ENCODE measurements at regions not wholly inside any gene's neighbourhood (a gene's known extent, or its start where the extent isn't known, plus 50 kb on each side); places are given as distances from the start of the nearest gene placed in this dataset.

DNA sequence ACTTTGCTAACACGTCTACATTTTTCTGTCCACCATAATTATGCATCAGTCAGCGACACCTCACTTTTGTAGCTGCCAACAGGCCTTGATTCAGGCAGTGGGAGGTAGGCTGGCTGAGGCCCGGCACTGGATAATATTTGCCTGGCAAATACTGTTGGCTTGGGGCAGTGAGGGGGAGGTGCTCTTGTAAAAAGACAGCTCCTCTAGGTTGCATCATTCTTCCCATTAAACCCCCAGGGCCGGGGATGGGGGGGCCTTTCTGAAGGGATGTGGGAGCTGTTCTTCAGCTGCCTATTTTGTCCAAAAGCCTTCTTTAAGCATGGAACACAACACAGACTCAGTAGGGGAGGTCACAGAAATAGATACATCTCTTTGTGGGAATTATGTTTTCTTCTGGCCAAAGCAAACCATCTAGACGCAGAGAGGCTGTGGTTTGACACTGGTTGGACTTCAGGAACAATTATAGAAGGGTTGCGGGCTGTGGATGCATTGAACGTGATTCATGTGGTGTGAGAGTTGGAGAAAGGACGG, 338.3 kb upstream of the NT5E start (continued):
- TF ChIP-seq ZNF169 (tag by site-specific recombination; IDR thresholded peaks at IDR 0.05) (no peak), PRDM1 (tag by site-specific recombination; IDR thresholded peaks at IDR 0.05) (no peak), ZNF48 (tag by site-specific recombination; IDR thresholded peaks at IDR 0.05) (no peak), ZNF560 (tag by site-specific recombination; IDR thresholded peaks at IDR 0.05; ENCODE audit: borderline replicate concordance) (no peak), ZNF174 (tag by site-specific recombination; IDR thresholded peaks at IDR 0.05) (no peak), ZNF544 (tag by site-specific recombination; IDR thresholded peaks at IDR 0.05) (no peak), ZNF132 (tag by site-specific recombination; IDR thresholded peaks at IDR 0.05; ENCODE audit: borderline replicate concordance) (no peak), ZNF23 (tag by site-specific recombination; IDR thresholded peaks at IDR 0.05; ENCODE audit: borderline replicate concordance) (no peak), ZFHX2 (tag by site-specific recombination; conservative IDR thresholded peaks at IDR 0.05) (peak; percentile 63), SP3 (tag by site-specific recombination; IDR thresholded peaks at IDR 0.05) (no peak), ZNF510 (tag by site-specific recombination; IDR thresholded peaks at IDR 0.05; ENCODE audit: insufficient replicate concordance) (no peak), BCL11A (tag by site-specific recombination; IDR thresholded peaks at IDR 0.05; ENCODE audit: low read depth) (no peak), ZIC2 (tag by site-specific recombination; IDR thresholded peaks at IDR 0.05) (no peak), ZNF624 (tag by site-specific recombination; IDR thresholded peaks at IDR 0.05) (no peak), SP2 (tag by site-specific recombination; IDR thresholded peaks at IDR 0.05) (no peak), ZNF335 (tag by site-specific recombination; conservative IDR thresholded peaks at IDR 0.05) (peak; percentile 80), ZNF776 (tag by site-specific recombination; IDR thresholded peaks at IDR 0.05; ENCODE audit: borderline replicate concordance) (no peak), ZNF223 (tag by site-specific recombination; IDR thresholded peaks at IDR 0.05) (no peak), ZNF658 (tag by site-specific recombination; IDR thresholded peaks at IDR 0.05) (no peak), ZNF473 (tag by site-specific recombination; IDR thresholded peaks at IDR 0.05) (no peak), ZNF585B (tag by site-specific recombination; IDR thresholded peaks at IDR 0.05) (no peak)
- TF ChIP-seq, protein P1, sequence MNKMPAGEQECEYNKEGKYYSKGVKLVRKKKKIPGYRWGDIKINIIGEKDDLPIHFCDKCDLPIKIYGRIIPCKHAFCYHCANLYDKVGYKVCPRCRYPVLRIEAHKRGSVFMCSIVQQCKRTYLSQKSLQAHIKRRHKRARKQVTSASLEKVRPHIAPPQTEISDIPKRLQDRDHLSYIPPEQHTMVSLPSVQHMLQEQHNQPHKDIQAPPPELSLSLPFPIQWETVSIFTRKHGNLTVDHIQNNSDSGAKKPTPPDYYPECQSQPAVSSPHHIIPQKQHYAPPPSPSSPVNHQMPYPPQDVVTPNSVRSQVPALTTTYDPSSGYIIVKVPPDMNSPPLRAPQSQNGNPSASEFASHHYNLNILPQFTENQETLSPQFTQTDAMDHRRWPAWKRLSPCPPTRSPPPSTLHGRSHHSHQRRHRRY (tag by site-specific recombination; IDR thresholded peaks at IDR 0.05) = no peak
- TF ChIP-seq, protein P2, sequence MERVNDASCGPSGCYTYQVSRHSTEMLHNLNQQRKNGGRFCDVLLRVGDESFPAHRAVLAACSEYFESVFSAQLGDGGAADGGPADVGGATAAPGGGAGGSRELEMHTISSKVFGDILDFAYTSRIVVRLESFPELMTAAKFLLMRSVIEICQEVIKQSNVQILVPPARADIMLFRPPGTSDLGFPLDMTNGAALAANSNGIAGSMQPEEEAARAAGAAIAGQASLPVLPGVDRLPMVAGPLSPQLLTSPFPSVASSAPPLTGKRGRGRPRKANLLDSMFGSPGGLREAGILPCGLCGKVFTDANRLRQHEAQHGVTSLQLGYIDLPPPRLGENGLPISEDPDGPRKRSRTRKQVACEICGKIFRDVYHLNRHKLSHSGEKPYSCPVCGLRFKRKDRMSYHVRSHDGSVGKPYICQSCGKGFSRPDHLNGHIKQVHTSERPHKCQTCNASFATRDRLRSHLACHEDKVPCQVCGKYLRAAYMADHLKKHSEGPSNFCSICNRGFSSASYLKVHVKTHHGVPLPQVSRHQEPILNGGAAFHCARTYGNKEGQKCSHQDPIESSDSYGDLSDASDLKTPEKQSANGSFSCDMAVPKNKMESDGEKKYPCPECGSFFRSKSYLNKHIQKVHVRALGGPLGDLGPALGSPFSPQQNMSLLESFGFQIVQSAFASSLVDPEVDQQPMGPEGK (tag by site-specific recombination; IDR thresholded peaks at IDR 0.05) = peak; percentile 33; the same call in 1 of the 2 replicates
- TF ChIP-seq, protein P3, sequence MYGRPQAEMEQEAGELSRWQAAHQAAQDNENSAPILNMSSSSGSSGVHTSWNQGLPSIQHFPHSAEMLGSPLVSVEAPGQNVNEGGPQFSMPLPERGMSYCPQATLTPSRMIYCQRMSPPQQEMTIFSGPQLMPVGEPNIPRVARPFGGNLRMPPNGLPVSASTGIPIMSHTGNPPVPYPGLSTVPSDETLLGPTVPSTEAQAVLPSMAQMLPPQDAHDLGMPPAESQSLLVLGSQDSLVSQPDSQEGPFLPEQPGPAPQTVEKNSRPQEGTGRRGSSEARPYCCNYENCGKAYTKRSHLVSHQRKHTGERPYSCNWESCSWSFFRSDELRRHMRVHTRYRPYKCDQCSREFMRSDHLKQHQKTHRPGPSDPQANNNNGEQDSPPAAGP (tag by site-specific recombination; IDR thresholded peaks at IDR 0.05) = no peak
- TF ChIP-seq, protein P4, sequence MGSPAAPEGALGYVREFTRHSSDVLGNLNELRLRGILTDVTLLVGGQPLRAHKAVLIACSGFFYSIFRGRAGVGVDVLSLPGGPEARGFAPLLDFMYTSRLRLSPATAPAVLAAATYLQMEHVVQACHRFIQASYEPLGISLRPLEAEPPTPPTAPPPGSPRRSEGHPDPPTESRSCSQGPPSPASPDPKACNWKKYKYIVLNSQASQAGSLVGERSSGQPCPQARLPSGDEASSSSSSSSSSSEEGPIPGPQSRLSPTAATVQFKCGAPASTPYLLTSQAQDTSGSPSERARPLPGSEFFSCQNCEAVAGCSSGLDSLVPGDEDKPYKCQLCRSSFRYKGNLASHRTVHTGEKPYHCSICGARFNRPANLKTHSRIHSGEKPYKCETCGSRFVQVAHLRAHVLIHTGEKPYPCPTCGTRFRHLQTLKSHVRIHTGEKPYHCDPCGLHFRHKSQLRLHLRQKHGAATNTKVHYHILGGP (tag by site-specific recombination; IDR thresholded peaks at IDR 0.05) = no peak
- TF ChIP-seq, protein P5, sequence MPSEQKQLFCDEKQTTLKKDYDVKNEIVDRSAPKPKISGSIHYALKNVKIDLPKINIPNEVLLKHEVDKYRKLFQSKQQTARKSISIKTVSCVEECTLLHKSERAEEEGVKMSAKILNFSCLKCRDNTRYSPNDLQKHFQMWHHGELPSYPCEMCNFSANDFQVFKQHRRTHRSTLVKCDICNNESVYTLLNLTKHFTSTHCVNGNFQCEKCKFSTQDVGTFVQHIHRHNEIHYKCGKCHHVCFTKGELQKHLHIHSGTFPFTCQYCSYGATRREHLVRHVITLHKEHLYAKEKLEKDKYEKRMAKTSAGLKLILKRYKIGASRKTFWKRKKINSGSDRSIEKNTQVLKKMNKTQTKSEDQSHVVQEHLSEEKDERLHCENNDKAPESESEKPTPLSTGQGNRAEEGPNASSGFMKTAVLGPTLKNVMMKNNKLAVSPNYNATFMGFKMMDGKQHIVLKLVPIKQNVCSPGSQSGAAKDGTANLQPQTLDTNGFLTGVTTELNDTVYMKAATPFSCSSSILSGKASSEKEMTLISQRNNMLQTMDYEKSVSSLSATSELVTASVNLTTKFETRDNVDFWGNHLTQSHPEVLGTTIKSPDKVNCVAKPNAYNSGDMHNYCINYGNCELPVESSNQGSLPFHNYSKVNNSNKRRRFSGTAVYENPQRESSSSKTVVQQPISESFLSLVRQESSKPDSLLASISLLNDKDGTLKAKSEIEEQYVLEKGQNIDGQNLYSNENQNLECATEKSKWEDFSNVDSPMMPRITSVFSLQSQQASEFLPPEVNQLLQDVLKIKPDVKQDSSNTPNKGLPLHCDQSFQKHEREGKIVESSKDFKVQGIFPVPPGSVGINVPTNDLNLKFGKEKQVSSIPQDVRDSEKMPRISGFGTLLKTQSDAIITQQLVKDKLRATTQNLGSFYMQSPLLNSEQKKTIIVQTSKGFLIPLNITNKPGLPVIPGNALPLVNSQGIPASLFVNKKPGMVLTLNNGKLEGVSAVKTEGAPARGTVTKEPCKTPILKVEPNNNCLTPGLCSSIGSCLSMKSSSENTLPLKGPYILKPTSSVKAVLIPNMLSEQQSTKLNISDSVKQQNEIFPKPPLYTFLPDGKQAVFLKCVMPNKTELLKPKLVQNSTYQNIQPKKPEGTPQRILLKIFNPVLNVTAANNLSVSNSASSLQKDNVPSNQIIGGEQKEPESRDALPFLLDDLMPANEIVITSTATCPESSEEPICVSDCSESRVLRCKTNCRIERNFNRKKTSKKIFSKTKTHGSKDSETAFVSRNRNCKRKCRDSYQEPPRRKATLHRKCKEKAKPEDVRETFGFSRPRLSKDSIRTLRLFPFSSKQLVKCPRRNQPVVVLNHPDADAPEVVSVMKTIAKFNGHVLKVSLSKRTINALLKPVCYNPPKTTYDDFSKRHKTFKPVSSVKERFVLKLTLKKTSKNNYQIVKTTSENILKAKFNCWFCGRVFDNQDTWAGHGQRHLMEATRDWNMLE (tag by site-specific recombination; conservative IDR thresholded peaks at IDR 0.05; ENCODE audit: low read depth) = peak; percentile 33; the same call in 1 of the 2 replicates
- TF ChIP-seq, protein P6, sequence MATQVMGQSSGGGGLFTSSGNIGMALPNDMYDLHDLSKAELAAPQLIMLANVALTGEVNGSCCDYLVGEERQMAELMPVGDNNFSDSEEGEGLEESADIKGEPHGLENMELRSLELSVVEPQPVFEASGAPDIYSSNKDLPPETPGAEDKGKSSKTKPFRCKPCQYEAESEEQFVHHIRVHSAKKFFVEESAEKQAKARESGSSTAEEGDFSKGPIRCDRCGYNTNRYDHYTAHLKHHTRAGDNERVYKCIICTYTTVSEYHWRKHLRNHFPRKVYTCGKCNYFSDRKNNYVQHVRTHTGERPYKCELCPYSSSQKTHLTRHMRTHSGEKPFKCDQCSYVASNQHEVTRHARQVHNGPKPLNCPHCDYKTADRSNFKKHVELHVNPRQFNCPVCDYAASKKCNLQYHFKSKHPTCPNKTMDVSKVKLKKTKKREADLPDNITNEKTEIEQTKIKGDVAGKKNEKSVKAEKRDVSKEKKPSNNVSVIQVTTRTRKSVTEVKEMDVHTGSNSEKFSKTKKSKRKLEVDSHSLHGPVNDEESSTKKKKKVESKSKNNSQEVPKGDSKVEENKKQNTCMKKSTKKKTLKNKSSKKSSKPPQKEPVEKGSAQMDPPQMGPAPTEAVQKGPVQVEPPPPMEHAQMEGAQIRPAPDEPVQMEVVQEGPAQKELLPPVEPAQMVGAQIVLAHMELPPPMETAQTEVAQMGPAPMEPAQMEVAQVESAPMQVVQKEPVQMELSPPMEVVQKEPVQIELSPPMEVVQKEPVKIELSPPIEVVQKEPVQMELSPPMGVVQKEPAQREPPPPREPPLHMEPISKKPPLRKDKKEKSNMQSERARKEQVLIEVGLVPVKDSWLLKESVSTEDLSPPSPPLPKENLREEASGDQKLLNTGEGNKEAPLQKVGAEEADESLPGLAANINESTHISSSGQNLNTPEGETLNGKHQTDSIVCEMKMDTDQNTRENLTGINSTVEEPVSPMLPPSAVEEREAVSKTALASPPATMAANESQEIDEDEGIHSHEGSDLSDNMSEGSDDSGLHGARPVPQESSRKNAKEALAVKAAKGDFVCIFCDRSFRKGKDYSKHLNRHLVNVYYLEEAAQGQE (tag by site-specific recombination; IDR thresholded peaks at IDR 0.05) = peak; percentile 81
